ENCODE measurements at regions not wholly inside any gene's neighbourhood (a gene's known extent, or its start where the extent isn't known, plus 50 kb on each side); places are given as distances from the start of the nearest gene placed in this dataset.
A peak's percentile ranks its signal among the peaks of the same experiment; 100 is the strongest.

DNA sequence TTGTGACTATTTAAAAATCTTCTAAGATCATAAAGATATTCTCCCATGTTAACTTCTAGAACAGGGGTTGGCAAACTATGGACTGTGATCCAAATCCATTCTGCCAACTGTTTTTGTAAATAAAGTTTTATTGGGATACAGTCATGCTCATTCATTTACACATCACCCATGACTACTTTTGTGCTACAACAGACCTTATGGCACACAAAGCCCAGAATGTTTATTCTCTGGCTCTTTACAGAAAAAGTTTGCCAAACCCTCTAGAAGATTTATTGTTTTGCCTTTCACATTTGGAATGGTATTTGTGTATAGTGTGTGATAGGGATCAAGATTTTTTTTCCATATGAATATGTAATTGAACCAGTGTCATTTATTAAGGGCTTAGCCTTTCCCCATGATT lies 341.7 kb downstream of the CD83 start:
- Histone ChIP-seq H3K9ac (ENCODE audit: low read length) (no peak overlapping the region), H2AFZ (ENCODE audit: low read depth, low read length) (no peak overlapping the region), H4K20me1 (ENCODE audit: insufficient read depth, low read length) (no peaks in the 10 kb centered on the region), H3K79me2 (ENCODE audit: insufficient read depth, low read length) (no peaks in the 10 kb centered on the region), H3K27ac (ENCODE audit: low read depth, low read length) (no peak overlapping the region), H3K4me3 (ENCODE audit: insufficient read depth, low read depth, low read length) (no peak overlapping the region), H3K36me3 (ENCODE audit: insufficient read depth, low read length) (no peaks in the 10 kb centered on the region), H3K4me2 (ENCODE audit: low read length) (no peak overlapping the region), H3K4me1 (ENCODE audit: insufficient read depth, low read length) (peaks cover 10% of the 10 kb centered on the region), H3K9me3 (ENCODE audit: insufficient read depth, low read depth, low read length) (no peaks in the 10 kb centered on the region), H3K27me3 (ENCODE audit: insufficient read depth, low read length) (no peaks in the 10 kb centered on the region)
- H3K36me3 Mint-ChIP-seq (ENCODE audit: low read depth, unreplicated experiment): no peaks in the 10 kb centered on the region
- H3K4me1 Mint-ChIP-seq (ENCODE audit: low read depth, unreplicated experiment): peaks cover 8% of the 10 kb centered on the region
- H3K9me3 Mint-ChIP-seq (ENCODE audit: unreplicated experiment): no peaks in the 10 kb centered on the region
- no peak overlapping the region for H3K4me3 Mint-ChIP-seq (ENCODE audit: unreplicated experiment)
- FAIRE-seq (no peak), DNase-seq (ENCODE audit: low read depth) (peak; percentile 35)
- H3K27ac Mint-ChIP-seq (ENCODE audit: unreplicated experiment): no peak overlapping the region
- no peak for TF ChIP-seq CTCF (IDR thresholded peaks at IDR 0.05; ENCODE audit: insufficient read depth, low read depth, low read length)
- TF ChIP-seq EZH2 (IDR thresholded peaks at IDR 0.05; ENCODE audit: insufficient read depth, low read length): no peak
- peaks cover 12% of the 10 kb centered on the region for H3K27me3 Mint-ChIP-seq (ENCODE audit: low read depth, unreplicated experiment)

- Mint-ChIP-seq H3K4me3 (ENCODE audit: unreplicated experiment) (no peak overlapping the region), H3K27me3 (ENCODE audit: low read depth, unreplicated experiment) (peaks cover 10% of the 10 kb centered on the region), H3K27ac (ENCODE audit: unreplicated experiment) (no peak overlapping the region), H3K36me3 (ENCODE audit: low read depth, unreplicated experiment) (no peaks in the 10 kb centered on the region), H3K9me3 (ENCODE audit: unreplicated experiment) (peaks cover 4% of the 10 kb centered on the region), H3K4me1 (ENCODE audit: low read depth, unreplicated experiment) (peaks cover 8% of the 10 kb centered on the region)
- H2AFZ ChIP-seq (ENCODE audit: low read depth, low read length): no peak overlapping the region
- no peaks in the 10 kb centered on the region for H4K20me1 ChIP-seq (ENCODE audit: insufficient read depth, low read length)
- DNase-seq (ENCODE audit: low read depth) (no peak), FAIRE-seq (no peak)
- H3K4me3 ChIP-seq (ENCODE audit: insufficient read depth, low read depth, low read length): no peak overlapping the region
- no peak overlapping the region for H3K9ac ChIP-seq (ENCODE audit: low read length)
- TF ChIP-seq CTCF (IDR thresholded peaks at IDR 0.05; ENCODE audit: insufficient read depth, low read depth, low read length): no peak
- H3K9me3 ChIP-seq (ENCODE audit: insufficient read depth, low read depth, low read length): no peaks in the 10 kb centered on the region
- H3K79me2 ChIP-seq (ENCODE audit: insufficient read depth, low read length): no peaks in the 10 kb centered on the region
- no peak overlapping the region for H3K4me2 ChIP-seq (ENCODE audit: low read length)
- no peaks in the 10 kb centered on the region for H3K27me3 ChIP-seq (ENCODE audit: insufficient read depth, low read length)
- no peaks in the 10 kb centered on the region for H3K36me3 ChIP-seq (ENCODE audit: insufficient read depth, low read length)
- H3K27ac ChIP-seq (ENCODE audit: low read depth, low read length): no peak overlapping the region
- H3K4me1 ChIP-seq (ENCODE audit: insufficient read depth, low read length): peaks cover 10% of the 10 kb centered on the region
These were observed 343.0 kb downstream of the CD83 start for GRCh38 chr6:14460556-14460955.

DNA sequence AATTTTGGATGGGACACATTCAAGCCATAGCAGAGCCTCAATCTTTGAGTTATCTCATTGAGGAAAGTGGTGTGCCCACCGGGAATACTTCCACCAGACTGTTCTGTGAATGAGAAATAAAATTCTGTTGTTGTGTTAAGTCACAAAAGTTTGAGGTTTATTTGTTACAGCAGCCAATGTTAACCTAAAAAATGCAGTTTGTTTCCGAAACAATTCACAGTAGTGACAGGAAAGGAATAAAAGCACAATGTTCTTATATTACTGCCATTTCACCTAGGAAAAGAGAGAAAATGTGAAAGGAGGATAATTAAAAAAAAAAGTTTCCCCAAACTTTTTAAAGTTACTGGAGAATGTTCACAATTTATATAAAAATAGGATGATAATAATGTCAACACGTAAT lies 344.6 kb downstream of the CD83 start:
- H3K79me2 ChIP-seq (ENCODE audit: insufficient read depth, low read length): no peaks in the 10 kb centered on the region
- peaks cover 4% of the 10 kb centered on the region for H3K9me3 Mint-ChIP-seq (ENCODE audit: unreplicated experiment)
- H3K27ac Mint-ChIP-seq (ENCODE audit: unreplicated experiment): no peak overlapping the region
- H3K9me3 ChIP-seq (ENCODE audit: insufficient read depth, low read depth, low read length): no peaks in the 10 kb centered on the region
- H3K36me3 ChIP-seq (ENCODE audit: insufficient read depth, low read length): no peaks in the 10 kb centered on the region
- no peaks in the 10 kb centered on the region for H3K27me3 ChIP-seq (ENCODE audit: insufficient read depth, low read length)
- peaks cover 3% of the 10 kb centered on the region for H3K27me3 Mint-ChIP-seq (ENCODE audit: low read depth, unreplicated experiment)
- H3K4me1 ChIP-seq (ENCODE audit: insufficient read depth, low read length): peaks cover 10% of the 10 kb centered on the region
- no peaks in the 10 kb centered on the region for H3K36me3 Mint-ChIP-seq (ENCODE audit: low read depth, unreplicated experiment)
- H4K20me1 ChIP-seq (ENCODE audit: insufficient read depth, low read length): no peaks in the 10 kb centered on the region
- H2AFZ ChIP-seq (ENCODE audit: low read depth, low read length): no peak overlapping the region
- TF ChIP-seq EZH2 (IDR thresholded peaks at IDR 0.05; ENCODE audit: insufficient read depth, low read length) (no peak), CTCF (IDR thresholded peaks at IDR 0.05; ENCODE audit: insufficient read depth, low read depth, low read length) (no peak)
- no peak overlapping the region for H3K4me2 ChIP-seq (ENCODE audit: low read length)
- no peak overlapping the region for H3K27ac ChIP-seq (ENCODE audit: low read depth, low read length)
- H3K4me3 Mint-ChIP-seq (ENCODE audit: unreplicated experiment): no peak overlapping the region
- DNase-seq (ENCODE audit: low read depth): no peak
- no peak overlapping the region for H3K9ac ChIP-seq (ENCODE audit: low read length)
- H3K4me3 ChIP-seq (ENCODE audit: insufficient read depth, low read depth, low read length): no peak overlapping the region
- H3K4me1 Mint-ChIP-seq (ENCODE audit: low read depth, unreplicated experiment): peaks cover 12% of the 10 kb centered on the region
- no peak for FAIRE-seq
